ENCODE measurements at regions not wholly inside any gene's neighbourhood (a gene's known extent, or its start where the extent isn't known, plus 50 kb on each side); places are given as distances from the start of the nearest gene placed in this dataset.
"Not testable (repeated sequence)": the region's sequence is repeated elsewhere in the genome, so short reads cannot be mapped to it uniquely, and the experiment has no call there.

DNA sequence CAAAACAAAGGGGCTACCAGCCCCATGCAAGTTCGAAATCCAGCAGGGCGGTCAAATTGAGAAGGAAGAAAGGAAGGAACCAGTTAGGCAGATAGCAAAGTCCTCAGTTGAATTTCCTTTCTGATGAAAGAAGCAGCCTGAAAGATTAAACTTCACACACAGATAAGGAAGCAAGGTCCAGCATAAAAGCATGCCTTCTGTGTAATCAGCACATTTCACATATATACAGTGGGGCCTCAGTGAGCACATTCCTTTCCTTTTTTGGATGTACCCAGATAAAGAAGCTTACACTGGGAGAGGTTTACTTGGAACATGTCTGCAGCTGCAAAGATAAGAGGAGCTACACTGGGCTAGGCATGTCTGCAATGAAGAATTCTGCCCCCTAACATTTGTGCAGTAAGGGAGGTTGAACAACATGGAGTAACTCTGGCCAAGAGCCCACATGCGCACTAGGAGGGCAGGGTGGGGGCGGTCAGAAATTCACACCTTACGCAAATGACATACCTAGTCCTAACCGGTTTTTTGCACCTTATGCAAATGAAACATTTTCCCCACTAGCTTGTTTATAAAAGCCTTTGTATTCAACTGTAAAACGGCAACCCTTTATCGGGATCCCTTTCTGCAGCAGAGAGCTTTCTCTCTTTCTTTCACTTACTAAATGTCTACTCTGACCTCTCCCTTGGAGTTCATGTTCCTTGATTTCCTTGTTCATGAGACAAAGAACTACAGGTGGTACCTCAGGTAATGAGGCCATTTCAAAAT lies 149.7 kb upstream of the FBXL17 start:
- DNase-seq (ENCODE audit: low read depth): peak; percentile 77

DNA sequence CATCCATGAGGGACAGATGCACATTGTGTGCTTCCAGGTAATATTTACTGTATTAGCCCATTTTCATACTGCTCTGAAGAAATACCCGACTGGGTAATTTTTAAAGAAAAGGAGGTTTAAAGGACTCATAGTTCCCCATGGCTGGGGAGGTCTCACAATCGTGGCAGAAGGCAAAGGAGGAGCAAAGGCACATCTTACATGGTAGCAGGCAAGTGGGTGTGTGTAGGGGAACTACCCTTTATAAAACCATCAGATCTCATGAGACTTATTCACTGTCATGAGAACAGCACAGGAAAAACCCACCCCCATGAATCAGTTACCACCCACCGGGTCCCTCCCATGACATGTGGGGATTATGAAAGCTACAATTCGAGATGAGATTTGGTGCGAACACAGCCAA lies 148.8 kb upstream of the FBXL17 start:
- DNase-seq (ENCODE audit: low read depth): no peak

- peak; percentile 56 for DNase-seq (ENCODE audit: low read depth)
Observed at GRCh38 chr5:108529381-108529780, 147.5 kb upstream of the FBXL17 start.

- no peak for DNase-seq (ENCODE audit: low read depth)
Observed at GRCh38 chr5:108528655-108529054, 146.8 kb upstream of the FBXL17 start.

- DNase-seq (ENCODE audit: low read depth): no peak
Observed at GRCh38 chr5:108524564-108524963, 142.7 kb upstream of the FBXL17 start.

GRCh38 chr5:108523360-108523759 lies 141.5 kb upstream of the FBXL17 start:
- no peak for DNase-seq (ENCODE audit: low read depth)

- DNase-seq (ENCODE audit: low read depth): peak; percentile 59
Observed at GRCh38 chr5:108521841-108522506, 140.1 kb upstream of the FBXL17 start.

GRCh38 chr5:108521011-108521700 lies 139.3 kb upstream of the FBXL17 start:
- no peak for DNase-seq (ENCODE audit: low read depth)

DNA sequence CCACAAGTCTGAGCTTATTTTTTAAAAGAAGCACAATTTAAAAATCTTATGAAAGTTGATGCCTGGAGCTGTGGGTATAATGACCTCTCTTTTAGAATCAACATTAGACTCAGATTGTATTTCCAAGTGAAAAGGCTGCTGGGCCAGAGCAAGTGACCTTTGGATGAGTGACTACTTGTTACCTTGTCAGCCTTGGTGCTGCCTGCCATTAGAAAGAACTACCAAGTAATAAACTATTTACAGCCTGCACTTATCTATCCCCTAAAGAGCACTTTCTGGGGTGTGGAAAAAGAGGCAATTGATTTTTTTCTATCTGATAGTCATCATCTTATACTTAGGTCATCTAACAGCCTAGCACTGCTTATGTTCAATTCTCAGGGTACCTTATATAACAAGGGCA lies 134.9 kb upstream of the FBXL17 start:
- no peak for DNase-seq (ENCODE audit: low read depth)

- DNase-seq (ENCODE audit: low read depth): no peak
Observed at GRCh38 chr5:108515517-108516105, 133.7 kb upstream of the FBXL17 start.

DNA sequence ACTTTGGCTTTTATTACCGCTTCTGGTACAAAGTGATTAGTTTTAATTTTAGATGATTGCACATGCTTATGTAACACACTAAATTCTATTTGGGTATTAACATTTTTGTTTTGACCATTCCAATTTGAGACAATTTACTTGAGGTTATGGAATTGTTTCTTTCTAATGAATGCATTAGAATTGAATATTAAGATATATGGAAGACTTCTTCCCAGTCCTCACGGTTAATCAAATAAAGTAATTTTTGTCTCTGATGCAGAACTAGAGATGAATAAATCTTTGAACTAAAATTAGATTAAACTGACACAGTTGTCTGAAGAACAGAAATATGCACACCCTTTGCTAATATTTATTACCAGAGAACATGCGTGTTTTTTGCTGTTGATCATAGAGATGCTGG lies 127.1 kb upstream of the FBXL17 start:
- DNase-seq (ENCODE audit: low read depth): no peak

GRCh38 chr5:108507631-108508030 lies 125.7 kb upstream of the FBXL17 start:
- no peak for DNase-seq (ENCODE audit: low read depth)

GRCh38 chr5:108505608-108506007 lies 123.7 kb upstream of the FBXL17 start:
- DNase-seq (ENCODE audit: low read depth): no peak

- no peak for DNase-seq (ENCODE audit: low read depth)
Observed at GRCh38 chr5:108504974-108505373, 123.1 kb upstream of the FBXL17 start.

DNA sequence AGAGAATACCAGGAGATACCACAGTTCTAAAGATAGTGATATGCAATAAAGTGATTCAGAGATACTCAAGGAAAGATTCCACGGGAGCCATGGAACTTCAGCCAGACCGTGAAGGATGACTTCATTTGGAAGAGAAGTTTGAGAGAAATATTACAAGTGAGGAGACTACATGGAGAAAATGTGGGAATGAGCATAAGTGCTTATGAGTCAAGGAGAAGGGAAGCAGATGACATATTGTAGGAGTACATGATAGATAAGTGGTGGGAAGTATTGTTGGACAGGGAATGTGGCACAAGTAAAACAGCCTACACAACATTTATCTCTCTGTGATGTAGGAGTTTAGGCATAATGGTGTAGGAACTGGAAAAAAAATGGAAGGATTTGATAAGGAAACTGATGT lies 122.1 kb upstream of the FBXL17 start:
- no peak for DNase-seq (ENCODE audit: low read depth)

GRCh38 chr5:108495615-108496014 lies 113.7 kb upstream of the FBXL17 start:
- not testable (repeated sequence) for DNase-seq (ENCODE audit: low read depth)

- DNase-seq (ENCODE audit: low read depth): no peak
Observed at GRCh38 chr5:108487951-108488350, 106.1 kb upstream of the FBXL17 start.

- DNase-seq (ENCODE audit: low read depth): no peak
Observed at GRCh38 chr5:108484035-108484434, 102.1 kb upstream of the FBXL17 start.

DNA sequence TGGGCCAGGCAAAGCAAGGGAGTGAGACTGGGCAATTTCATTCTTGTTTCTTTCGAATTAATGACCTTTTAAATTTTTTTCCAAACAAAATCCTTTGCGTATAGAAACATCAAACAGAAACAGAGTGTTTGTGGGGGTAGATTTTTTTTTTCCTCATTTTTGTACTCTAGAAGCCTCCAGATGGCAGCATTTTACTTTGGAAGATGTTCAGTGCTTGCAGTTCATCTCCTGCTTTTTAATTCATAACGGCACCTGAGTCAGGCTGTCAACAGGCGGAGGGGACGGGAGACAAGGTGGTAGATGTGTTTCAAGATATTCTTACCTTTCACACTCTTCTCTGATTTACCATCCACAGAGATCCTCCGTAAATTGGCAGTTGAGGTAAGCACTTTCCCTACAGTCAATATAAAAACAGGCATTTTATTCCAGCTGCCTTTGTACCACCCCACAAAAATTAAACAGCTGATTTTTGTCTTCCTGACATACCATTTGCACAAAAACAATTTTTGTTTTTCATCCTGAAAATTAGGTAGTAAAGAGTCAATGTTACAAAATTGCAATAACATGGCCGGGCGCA lies 99.5 kb upstream of the FBXL17 start:
- peak; percentile 26 for DNase-seq (ENCODE audit: low read depth)

DNA sequence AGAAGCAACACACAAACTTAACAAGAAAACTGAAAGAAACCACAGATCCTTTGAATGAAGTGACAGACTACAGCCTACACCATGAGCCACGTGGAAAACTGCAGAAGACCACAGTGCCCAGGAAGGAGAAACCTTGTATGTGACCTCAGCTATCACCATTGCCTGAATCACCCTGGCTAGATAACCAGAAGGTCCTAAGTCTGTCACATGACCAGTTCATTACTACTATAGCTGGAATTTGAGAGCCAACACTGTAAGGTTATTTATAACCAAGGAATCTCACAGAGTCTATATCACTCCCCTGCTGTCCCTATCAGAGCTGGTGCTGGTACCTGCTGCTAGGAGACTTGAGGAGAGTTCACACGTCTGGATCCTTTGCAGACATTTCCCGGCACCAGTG lies 90.3 kb upstream of the FBXL17 start:
- peak; percentile 10 for DNase-seq (ENCODE audit: low read depth)

GRCh38 chr5:108467563-108467962 lies 85.7 kb upstream of the FBXL17 start:
- DNase-seq (ENCODE audit: low read depth): no peak

DNA sequence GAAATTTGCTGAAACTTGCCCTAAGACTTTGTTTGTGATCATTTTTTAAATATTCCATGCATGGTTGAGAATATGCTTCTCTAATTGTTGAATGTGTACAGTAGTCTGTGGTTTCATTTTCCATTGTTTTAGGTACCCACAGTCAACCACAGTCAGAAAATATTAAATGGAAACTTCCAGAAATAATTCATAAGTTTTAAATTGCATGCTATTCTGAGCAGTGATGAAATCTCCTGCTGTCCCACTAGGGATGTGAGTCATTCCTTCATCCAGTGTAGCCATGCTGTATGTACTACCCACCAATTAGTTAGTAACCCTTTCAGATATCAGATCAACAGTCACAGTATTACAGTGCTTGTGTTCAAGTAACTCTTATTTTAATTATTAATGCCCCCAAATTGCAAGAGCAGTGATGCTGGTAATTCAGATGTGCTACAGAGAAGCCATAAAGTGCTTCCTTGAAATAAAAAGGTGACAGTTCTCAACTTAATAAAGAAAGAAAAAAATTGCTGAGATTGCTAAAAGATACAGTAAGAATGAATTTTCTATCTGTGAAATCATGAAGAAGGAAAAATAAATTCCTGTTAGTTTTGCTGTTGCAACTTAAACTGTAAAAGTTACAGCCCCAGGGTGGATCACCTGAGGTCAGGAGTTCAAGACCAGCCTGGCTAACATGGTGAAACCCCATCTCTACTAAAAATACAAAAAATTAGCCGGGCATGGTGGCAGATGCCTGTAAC lies 79.9 kb upstream of the FBXL17 start:
- DNase-seq (ENCODE audit: low read depth): peak; percentile 73
